Glutamatergic neuron (in vitro differentiated cells): ENCODE measurements at regions not wholly inside any gene's neighbourhood (a gene's known extent, or its start where the extent isn't known, plus 50 kb on each side); places are given as distances from the start of the nearest gene placed in this dataset.

Experiments
- DNase-seq: peaks from one replicate; pipeline ENCODE4 v3.0.0; 2022
- H3K27ac Mint-ChIP-seq: one replicate; pipeline ENCODE4 v1.8.0; 2020; ENCODE audit warnings: mild to moderate bottlenecking, mixed read lengths, inconsistent platforms; ENCODE audit not compliant: unreplicated experiment
- H3K27me3 Mint-ChIP-seq: one replicate; pipeline ENCODE4 v1.8.0; 2020; ENCODE audit warnings: mild to moderate bottlenecking, moderate library complexity, mixed read lengths, inconsistent platforms; ENCODE audit not compliant: unreplicated experiment
- H3K36me3 Mint-ChIP-seq: one replicate; pipeline ENCODE4 v1.8.0; 2020; ENCODE audit warnings: mild to moderate bottlenecking, mixed read lengths, inconsistent platforms; ENCODE audit not compliant: unreplicated experiment
- H3K4me1 Mint-ChIP-seq: one replicate; pipeline ENCODE4 v1.8.0; 2020; ENCODE audit warnings: mild to moderate bottlenecking, low read depth, mixed read lengths, inconsistent platforms; ENCODE audit not compliant: unreplicated experiment
- H3K4me3 Mint-ChIP-seq: one replicate; pipeline ENCODE4 v1.8.0; 2020; ENCODE audit warnings: mild to moderate bottlenecking, mixed read lengths, inconsistent platforms; ENCODE audit not compliant: unreplicated experiment
- H3K9me3 Mint-ChIP-seq: one replicate; pipeline ENCODE4 v1.8.0; 2020; ENCODE audit warnings: mild to moderate bottlenecking, moderate library complexity, mixed read lengths, inconsistent platforms; ENCODE audit not compliant: unreplicated experiment
- CTCF ChIP-seq: fragments of 200-600 bp; sonication (generic); IDR thresholded peaks from one replicate; pipeline ENCODE4 v1.5.0; 2021; ENCODE audit not compliant: partially characterized antibody, unreplicated experiment

GRCh38 chr6:12483712-12484111 lies 193.6 kb downstream of the EDN1 start:
- Mint-ChIP-seq H3K4me1 (peaks cover 16% of the 10 kb centered on the region), H3K27me3 (no peaks in the 10 kb centered on the region), H3K9me3 (peaks cover 5% of the 10 kb centered on the region), H3K27ac (no peak overlapping the region), H3K36me3 (no peaks in the 10 kb centered on the region), H3K4me3 (no peak overlapping the region)
- DNase-seq, result no peak
- no peak for TF ChIP-seq CTCF

GRCh38 chr6:12484519-12484918 lies 194.4 kb downstream of the EDN1 start:
- Mint-ChIP-seq H3K27me3 (no peaks in the 10 kb centered on the region), H3K27ac (no peak overlapping the region), H3K4me3 (no peak overlapping the region), H3K9me3 (peaks cover 5% of the 10 kb centered on the region), H3K36me3 (no peaks in the 10 kb centered on the region), H3K4me1 (peaks cover 16% of the 10 kb centered on the region)
- DNase-seq, result no peak
- TF ChIP-seq CTCF, result no peak

- H3K4me1 Mint-ChIP-seq, result peaks cover 12% of the 10 kb centered on the region
- no peak for TF ChIP-seq CTCF
- H3K27me3 Mint-ChIP-seq, result no peaks in the 10 kb centered on the region
- no peak overlapping the region for H3K4me3 Mint-ChIP-seq
- H3K36me3 Mint-ChIP-seq, result no peaks in the 10 kb centered on the region
- no peak overlapping the region for H3K27ac Mint-ChIP-seq
- no peak for DNase-seq
- H3K9me3 Mint-ChIP-seq, result peaks cover 5% of the 10 kb centered on the region
Measured at GRCh38 chr6:12485226-12485764, 195.1 kb downstream of the EDN1 start.

- Mint-ChIP-seq H3K36me3 (no peaks in the 10 kb centered on the region), H3K27ac (no peak overlapping the region), H3K4me1 (peaks cover 9% of the 10 kb centered on the region), H3K9me3 (peaks cover 2% of the 10 kb centered on the region), H3K27me3 (no peaks in the 10 kb centered on the region), H3K4me3 (no peak overlapping the region)
- DNase-seq, result no peak
- TF ChIP-seq CTCF, result no peak
Measured at GRCh38 chr6:12485837-12486236, 195.7 kb downstream of the EDN1 start.

- Mint-ChIP-seq H3K4me1 (no peaks in the 10 kb centered on the region), H3K27me3 (no peaks in the 10 kb centered on the region), H3K27ac (no peak overlapping the region), H3K9me3 (peaks cover 2% of the 10 kb centered on the region), H3K36me3 (no peaks in the 10 kb centered on the region), H3K4me3 (no peak overlapping the region)
- TF ChIP-seq CTCF, result no peak
- DNase-seq, result no peak
Measured at GRCh38 chr6:12490351-12490903, 200.3 kb downstream of the EDN1 start.
